Neural cell (in vitro differentiated cells): ENCODE measurements at regions not wholly inside any gene's neighbourhood (a gene's known extent, or its start where the extent isn't known, plus 50 kb on each side); places are given as distances from the start of the nearest gene placed in this dataset.

Experiments
- H2AFZ ChIP-seq: fragments of 200-600, 300-800 bp; sonication (generic), shearing (Covaris generic); 2 replicates; pipeline ENCODE4 v1.6.0; 2014; ENCODE audit warnings: low read depth, mild to moderate bottlenecking, antibody characterized with exemption, low read length, moderate library complexity
- H3F3A ChIP-seq: fragments of 200-600 bp; shearing (Covaris generic); 2 replicates; pipeline ENCODE4 v1.6.1; 2016; ENCODE audit warnings: mild to moderate bottlenecking, moderate library complexity, mixed read lengths, antibody characterized with exemption, low read length; ENCODE audit not compliant: insufficient read depth, poor library complexity, severe bottlenecking
- H3K27ac ChIP-seq: fragments of 200-600, 300-800 bp; sonication (generic), shearing (Covaris generic); 2 replicates; pipeline ENCODE4 v1.5.1; 2014; ENCODE audit warnings: mild to moderate bottlenecking, low read length, moderate library complexity
- H3K27me3 ChIP-seq: fragments of 300-800, 200-600 bp; sonication (generic), shearing (Covaris generic); 2 replicates; pipeline ENCODE4 v1.6.0; 2014; ENCODE audit warnings: mild to moderate bottlenecking, low read depth, low read length, moderate library complexity; ENCODE audit not compliant: insufficient read depth
- H3K36me3 ChIP-seq: fragments of 300-800, 200-600 bp; sonication (generic), shearing (Covaris generic); 2 replicates; pipeline ENCODE4 v1.5.1; 2014; ENCODE audit warnings: mild to moderate bottlenecking, antibody characterized with exemption, low read length, moderate library complexity; ENCODE audit not compliant: insufficient read depth
- H3K4me2 ChIP-seq: fragments of 300-800, 200-600 bp; sonication (generic), shearing (Covaris generic); 2 replicates; pipeline ENCODE4 v1.6.0; 2014; ENCODE audit warnings: mild to moderate bottlenecking, low read length
- H3K4me3 ChIP-seq: fragments of 300-800, 200-600 bp; sonication (generic), shearing (Covaris generic); 2 replicates; pipeline ENCODE4 v1.5.1; 2014; ENCODE audit warnings: mild to moderate bottlenecking, low read length, moderate library complexity
- H3K79me2 ChIP-seq: fragments of 200-600 bp; shearing (Covaris generic); replicated peaks from 2 replicates; pipeline ENCODE4 v1.6.0; 2014; ENCODE audit warnings: mild to moderate bottlenecking, low read length, moderate library complexity; ENCODE audit not compliant: insufficient read depth
- H3K9ac ChIP-seq: fragments of 300-800, 200-600 bp; sonication (generic), shearing (Covaris generic); 2 replicates; pipeline ENCODE4 v1.6.1; 2016; ENCODE audit warnings: mild to moderate bottlenecking, low read length, mixed read lengths
- H3K9me2 ChIP-seq: fragments of 200-600 bp; shearing (Covaris generic); 2 replicates; pipeline ENCODE4 v1.6.1; 2016; ENCODE audit warnings: mild to moderate bottlenecking, low read length, mixed read lengths; ENCODE audit not compliant: insufficient read depth
- H3K9me3 ChIP-seq: fragments of 200-600, 300-800 bp; sonication (generic), shearing (Covaris generic); 2 replicates; pipeline ENCODE4 v1.6.1; 2016; ENCODE audit warnings: mild to moderate bottlenecking, mixed run types, low read length, moderate library complexity, mixed read lengths
- H4K20me1 ChIP-seq: fragments of 200-600 bp; shearing (Covaris generic); 2 replicates; pipeline ENCODE4 v1.6.1; 2016; ENCODE audit warnings: mild to moderate bottlenecking, mixed run types; ENCODE audit not compliant: insufficient read depth
- EP300 ChIP-seq: fragments of 450-650 bp; conservative IDR thresholded peaks from 2 replicates; pipeline ENCODE4 v1.6.1; 2014; ENCODE audit warnings: antibody characterized with exemption, mild to moderate bottlenecking, moderate library complexity; ENCODE audit not compliant: poor library complexity, severe bottlenecking
- EZH2 ChIP-seq: fragments of 200-600, 300-800 bp; shearing (Covaris generic), sonication (generic); IDR thresholded peaks from 2 replicates; pipeline ENCODE4 v1.6.1; 2014; ENCODE audit warnings: antibody characterized with exemption, low read length, borderline replicate concordance, mild to moderate bottlenecking; ENCODE audit not compliant: insufficient read depth, poor library complexity, severe bottlenecking
- MXI1 ChIP-seq: fragments of 450-650 bp; conservative IDR thresholded peaks from 2 replicates; pipeline ENCODE4 v1.6.1; 2014; ENCODE audit warnings: antibody characterized with exemption, mild to moderate bottlenecking; ENCODE audit not compliant: poor library complexity, severe bottlenecking
- POLR2AphosphoS5 ChIP-seq: IDR thresholded peaks from 2 replicates; pipeline ENCODE4 v1.6.1; 2012
- RAD21 ChIP-seq: fragments of 450-650 bp; conservative IDR thresholded peaks from 2 replicates; pipeline ENCODE4 v1.6.1; 2014; ENCODE audit warnings: antibody characterized with exemption, mild to moderate bottlenecking, moderate library complexity
- REST ChIP-seq: IDR thresholded peaks from 2 replicates; pipeline ENCODE4 v1.6.1; 2012; ENCODE audit warnings: borderline replicate concordance
- SMC3 ChIP-seq: fragments of 450-650 bp; conservative IDR thresholded peaks from 2 replicates; pipeline ENCODE4 v1.6.1; 2014; ENCODE audit warnings: antibody characterized with exemption, mild to moderate bottlenecking, moderate library complexity; ENCODE audit not compliant: poor library complexity
- TAF1 ChIP-seq: IDR thresholded peaks from 2 replicates; pipeline ENCODE4 v1.6.1; 2012; ENCODE audit warnings: low read depth
- TF ChIP-seq, protein P1 (sequence below): fragments of 450-650 bp; IDR thresholded peaks from 2 replicates; pipeline ENCODE4 v1.5.1; 2014; ENCODE audit warnings: antibody characterized with exemption, mild to moderate bottlenecking, moderate library complexity; ENCODE audit not compliant: poor library complexity, severe bottlenecking

GRCh38 chr4:103802766-103803165 lies 83.0 kb upstream of the TACR3 start:
- no peak for TF ChIP-seq SMC3
- TF ChIP-seq MXI1, result no peak
- no peak for TF ChIP-seq RAD21
- no peak for TF ChIP-seq TAF1
- TF ChIP-seq EZH2, result no peak
- TF ChIP-seq REST, result no peak
- TF ChIP-seq EP300, result no peak
- TF ChIP-seq POLR2AphosphoS5, result no peak
- TF ChIP-seq, protein P1, sequence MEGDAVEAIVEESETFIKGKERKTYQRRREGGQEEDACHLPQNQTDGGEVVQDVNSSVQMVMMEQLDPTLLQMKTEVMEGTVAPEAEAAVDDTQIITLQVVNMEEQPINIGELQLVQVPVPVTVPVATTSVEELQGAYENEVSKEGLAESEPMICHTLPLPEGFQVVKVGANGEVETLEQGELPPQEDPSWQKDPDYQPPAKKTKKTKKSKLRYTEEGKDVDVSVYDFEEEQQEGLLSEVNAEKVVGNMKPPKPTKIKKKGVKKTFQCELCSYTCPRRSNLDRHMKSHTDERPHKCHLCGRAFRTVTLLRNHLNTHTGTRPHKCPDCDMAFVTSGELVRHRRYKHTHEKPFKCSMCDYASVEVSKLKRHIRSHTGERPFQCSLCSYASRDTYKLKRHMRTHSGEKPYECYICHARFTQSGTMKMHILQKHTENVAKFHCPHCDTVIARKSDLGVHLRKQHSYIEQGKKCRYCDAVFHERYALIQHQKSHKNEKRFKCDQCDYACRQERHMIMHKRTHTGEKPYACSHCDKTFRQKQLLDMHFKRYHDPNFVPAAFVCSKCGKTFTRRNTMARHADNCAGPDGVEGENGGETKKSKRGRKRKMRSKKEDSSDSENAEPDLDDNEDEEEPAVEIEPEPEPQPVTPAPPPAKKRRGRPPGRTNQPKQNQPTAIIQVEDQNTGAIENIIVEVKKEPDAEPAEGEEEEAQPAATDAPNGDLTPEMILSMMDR, result no peak
- H3K4me3 ChIP-seq, result no peak overlapping the region
- no peaks in the 10 kb centered on the region for H3K9me3 ChIP-seq
- no peaks in the 10 kb centered on the region for H4K20me1 ChIP-seq
- no peak overlapping the region for H2AFZ ChIP-seq
- no peaks in the 10 kb centered on the region for H3K36me3 ChIP-seq
- H3K4me2 ChIP-seq, result no peak overlapping the region
- no peaks in the 10 kb centered on the region for H3K79me2 ChIP-seq
- no peaks in the 10 kb centered on the region for H3K27me3 ChIP-seq
- H3K9me2 ChIP-seq, result no peaks in the 10 kb centered on the region
- no peak overlapping the region for H3K9ac ChIP-seq
- H3K27ac ChIP-seq, result no peak overlapping the region
- H3F3A ChIP-seq, result no peaks in the 10 kb centered on the region

- no peaks in the 10 kb centered on the region for H3F3A ChIP-seq
- H3K36me3 ChIP-seq, result no peaks in the 10 kb centered on the region
- no peaks in the 10 kb centered on the region for H3K9me2 ChIP-seq
- H3K9me3 ChIP-seq, result no peaks in the 10 kb centered on the region
- TF ChIP-seq REST, result no peak
- TF ChIP-seq RAD21, result no peak
- no peak for TF ChIP-seq EP300
- TF ChIP-seq, protein P1, result no peak
- TF ChIP-seq TAF1, result no peak
- no peak for TF ChIP-seq MXI1
- no peak for TF ChIP-seq POLR2AphosphoS5
- TF ChIP-seq EZH2, result no peak
- TF ChIP-seq SMC3, result no peak
- no peak overlapping the region for H3K4me3 ChIP-seq
- H4K20me1 ChIP-seq, result no peaks in the 10 kb centered on the region
- no peak overlapping the region for H3K9ac ChIP-seq
- H3K4me2 ChIP-seq, result no peak overlapping the region
- H3K79me2 ChIP-seq, result no peaks in the 10 kb centered on the region
- H3K27me3 ChIP-seq, result no peaks in the 10 kb centered on the region
- no peak overlapping the region for H3K27ac ChIP-seq
- H2AFZ ChIP-seq, result no peak overlapping the region
Observed at GRCh38 chr4:103787057-103787456, 67.3 kb upstream of the TACR3 start.
